ENCODE measurements at regions not wholly inside any gene's neighbourhood (a gene's known extent, or its start where the extent isn't known, plus 50 kb on each side); places are given as distances from the start of the nearest gene placed in this dataset.

- TF ChIP-seq CTCF (IDR thresholded peaks at IDR 0.05) (no peak), POLR2A (IDR thresholded peaks at IDR 0.05) (no peak), POLR2AphosphoS5 (IDR thresholded peaks at IDR 0.05) (no peak), EP300 (IDR thresholded peaks at IDR 0.05; ENCODE audit: low read depth) (no peak)
Measured at GRCh38 chr10:118167056-118167700, 120.4 kb upstream of the RAB11FIP2 start.

Measured in transverse colon (tissue), 4 donors.